GM23338 (cell line): ENCODE measurements at regions not wholly inside any gene's neighbourhood (a gene's known extent, or its start where the extent isn't known, plus 50 kb on each side); places are given as distances from the start of the nearest gene placed in this dataset.

Experiments used
- CREB1 ChIP-seq: fragments of 250-450 bp; sonication (Bioruptor Pico); IDR thresholded peaks from 2 replicates; pipeline ENCODE4 v1.5.0; 2020; ENCODE audit warnings: low read depth, mild to moderate bottlenecking, moderate library complexity
- CTCF ChIP-seq, 2 experiments: fragments of 200-600 bp in 1 of 2; sonication (generic) in 1 of 2; conservative IDR thresholded peaks; 2 replicates each; pipeline versions ENCODE4 v1.5.1 to v1.6.1; 2016 to 2017; ENCODE audit warnings: antibody characterized with exemption in 2 of 2, low read depth in 2 of 2, mild to moderate bottlenecking in 2 of 2, moderate library complexity in 1 of 2
- EZH2 ChIP-seq: fragments of 200-600 bp; sonication (generic); IDR thresholded peaks from one replicate; pipeline ENCODE4 v1.8.0; 2017; ENCODE audit warnings: antibody characterized with exemption, mild to moderate bottlenecking, low read depth; ENCODE audit not compliant: unreplicated experiment
- EZH2phosphoT487 ChIP-seq: fragments of 200-600 bp; sonication (generic); IDR thresholded peaks from one replicate; pipeline ENCODE4 v1.8.1; 2018; ENCODE audit warnings: antibody characterized with exemption; ENCODE audit not compliant: unreplicated experiment
- JUNB ChIP-seq: IDR thresholded peaks from one replicate; pipeline ENCODE4 v1.6.1; 2016; ENCODE audit warnings: antibody characterized with exemption; ENCODE audit not compliant: unreplicated experiment
- NANOG ChIP-seq: IDR thresholded peaks from 2 replicates; pipeline ENCODE4 v1.6.1; 2016; ENCODE audit warnings: antibody characterized with exemption, borderline replicate concordance
- POLR2AphosphoS5 ChIP-seq: IDR thresholded peaks from 2 replicates; pipeline ENCODE4 v1.6.1; 2016; ENCODE audit warnings: antibody characterized with exemption, low read depth
- STAT1 ChIP-seq: IDR thresholded peaks from one replicate; pipeline ENCODE4 v1.6.1; 2016; ENCODE audit warnings: antibody characterized with exemption; ENCODE audit not compliant: unreplicated experiment
- ZNF114 ChIP-seq: fragments of 250-450 bp; sonication (Bioruptor Pico); IDR thresholded peaks from 2 replicates; pipeline ENCODE4 v1.5.0; 2020; ENCODE audit warnings: mild to moderate bottlenecking, moderate library complexity
- ZNF462 ChIP-seq: fragments of 250-450 bp; sonication (Bioruptor Pico); IDR thresholded peaks from 2 replicates; pipeline ENCODE4 v1.5.0; 2020; ENCODE audit warnings: mild to moderate bottlenecking, moderate library complexity
- TF ChIP-seq, protein P1 (sequence below): IDR thresholded peaks from one replicate; pipeline ENCODE4 v1.6.1; 2018; ENCODE audit warnings: antibody characterized with exemption; ENCODE audit not compliant: unreplicated experiment
- TF ChIP-seq, protein P2 (sequence below): IDR thresholded peaks from 2 replicates; pipeline ENCODE4 v1.6.1; 2016; ENCODE audit warnings: antibody characterized with exemption

DNA sequence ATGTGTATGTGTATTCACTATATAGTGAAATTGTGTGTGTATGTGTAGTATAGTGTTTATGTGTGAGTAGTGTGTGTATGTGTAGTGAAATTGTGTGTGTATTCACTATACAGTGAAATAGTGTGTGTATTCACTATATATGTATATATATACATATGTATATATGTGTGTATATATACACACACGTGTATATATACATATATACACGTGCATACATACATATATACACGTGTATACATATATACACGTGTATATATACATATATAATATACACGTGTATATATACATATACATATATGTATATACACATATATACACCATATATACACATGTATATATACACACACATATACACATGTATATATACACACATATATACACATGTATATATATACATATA, 403.6 kb upstream of the TUSC1 start:
- TF ChIP-seq POLR2AphosphoS5 (no peak), CTCF (conservative IDR thresholded peaks at IDR 0.05; ENCODE audit: low read depth in 2 of 2) (no peak), CREB1 (CRISPR knock-in tag) (no peak), EZH2 (no peak), JUNB (no peak), ZNF114 (CRISPR knock-in tag) (no peak), STAT1 (no peak), EZH2phosphoT487 (no peak), NANOG (no peak), ZNF462 (CRISPR knock-in tag) (no peak)
- TF ChIP-seq, protein P1, sequence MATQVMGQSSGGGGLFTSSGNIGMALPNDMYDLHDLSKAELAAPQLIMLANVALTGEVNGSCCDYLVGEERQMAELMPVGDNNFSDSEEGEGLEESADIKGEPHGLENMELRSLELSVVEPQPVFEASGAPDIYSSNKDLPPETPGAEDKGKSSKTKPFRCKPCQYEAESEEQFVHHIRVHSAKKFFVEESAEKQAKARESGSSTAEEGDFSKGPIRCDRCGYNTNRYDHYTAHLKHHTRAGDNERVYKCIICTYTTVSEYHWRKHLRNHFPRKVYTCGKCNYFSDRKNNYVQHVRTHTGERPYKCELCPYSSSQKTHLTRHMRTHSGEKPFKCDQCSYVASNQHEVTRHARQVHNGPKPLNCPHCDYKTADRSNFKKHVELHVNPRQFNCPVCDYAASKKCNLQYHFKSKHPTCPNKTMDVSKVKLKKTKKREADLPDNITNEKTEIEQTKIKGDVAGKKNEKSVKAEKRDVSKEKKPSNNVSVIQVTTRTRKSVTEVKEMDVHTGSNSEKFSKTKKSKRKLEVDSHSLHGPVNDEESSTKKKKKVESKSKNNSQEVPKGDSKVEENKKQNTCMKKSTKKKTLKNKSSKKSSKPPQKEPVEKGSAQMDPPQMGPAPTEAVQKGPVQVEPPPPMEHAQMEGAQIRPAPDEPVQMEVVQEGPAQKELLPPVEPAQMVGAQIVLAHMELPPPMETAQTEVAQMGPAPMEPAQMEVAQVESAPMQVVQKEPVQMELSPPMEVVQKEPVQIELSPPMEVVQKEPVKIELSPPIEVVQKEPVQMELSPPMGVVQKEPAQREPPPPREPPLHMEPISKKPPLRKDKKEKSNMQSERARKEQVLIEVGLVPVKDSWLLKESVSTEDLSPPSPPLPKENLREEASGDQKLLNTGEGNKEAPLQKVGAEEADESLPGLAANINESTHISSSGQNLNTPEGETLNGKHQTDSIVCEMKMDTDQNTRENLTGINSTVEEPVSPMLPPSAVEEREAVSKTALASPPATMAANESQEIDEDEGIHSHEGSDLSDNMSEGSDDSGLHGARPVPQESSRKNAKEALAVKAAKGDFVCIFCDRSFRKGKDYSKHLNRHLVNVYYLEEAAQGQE: no peak
- TF ChIP-seq, protein P2, sequence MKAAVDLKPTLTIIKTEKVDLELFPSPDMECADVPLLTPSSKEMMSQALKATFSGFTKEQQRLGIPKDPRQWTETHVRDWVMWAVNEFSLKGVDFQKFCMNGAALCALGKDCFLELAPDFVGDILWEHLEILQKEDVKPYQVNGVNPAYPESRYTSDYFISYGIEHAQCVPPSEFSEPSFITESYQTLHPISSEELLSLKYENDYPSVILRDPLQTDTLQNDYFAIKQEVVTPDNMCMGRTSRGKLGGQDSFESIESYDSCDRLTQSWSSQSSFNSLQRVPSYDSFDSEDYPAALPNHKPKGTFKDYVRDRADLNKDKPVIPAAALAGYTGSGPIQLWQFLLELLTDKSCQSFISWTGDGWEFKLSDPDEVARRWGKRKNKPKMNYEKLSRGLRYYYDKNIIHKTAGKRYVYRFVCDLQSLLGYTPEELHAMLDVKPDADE: no peak
